ENCODE measurements at regions not wholly inside any gene's neighbourhood (a gene's known extent, or its start where the extent isn't known, plus 50 kb on each side); places are given as distances from the start of the nearest gene placed in this dataset.

- no peak for TF ChIP-seq CTCF (conservative IDR thresholded peaks at IDR 0.05 in 1 of 2, IDR thresholded peaks at IDR 0.05 in 1 of 2; ENCODE audit: extremely low read depth in 1 of 2, insufficient read depth in 1 of 2, low read depth in 1 of 2, low read length in 2 of 2)
- no peak for TF ChIP-seq EZH2 (IDR thresholded peaks at IDR 0.05; ENCODE audit: borderline replicate concordance, low read length)
Observed at GRCh38 chr10:8294779-8295178, 240.3 kb downstream of the GATA3 start.

Data from mammary epithelial cell (primary cell).